Stromal cell of bone marrow (primary cell): ENCODE measurements at regions not wholly inside any gene's neighbourhood (a gene's known extent, or its start where the extent isn't known, plus 50 kb on each side); places are given as distances from the start of the nearest gene placed in this dataset.
"Not testable (repeated sequence)": the region's sequence is repeated elsewhere in the genome, so short reads cannot be mapped to it uniquely, and the experiment has no call there.

ENCODE experiments used
- DNase-seq: peaks from one replicate; pipeline ENCODE4 v3.0.0-alpha.2; 2012; ENCODE audit warnings: low read depth

GRCh38 chr13:111623743-111624505 is 303.5 kb downstream of the TEX29 start:
- DNase-seq, result no peak

DNA sequence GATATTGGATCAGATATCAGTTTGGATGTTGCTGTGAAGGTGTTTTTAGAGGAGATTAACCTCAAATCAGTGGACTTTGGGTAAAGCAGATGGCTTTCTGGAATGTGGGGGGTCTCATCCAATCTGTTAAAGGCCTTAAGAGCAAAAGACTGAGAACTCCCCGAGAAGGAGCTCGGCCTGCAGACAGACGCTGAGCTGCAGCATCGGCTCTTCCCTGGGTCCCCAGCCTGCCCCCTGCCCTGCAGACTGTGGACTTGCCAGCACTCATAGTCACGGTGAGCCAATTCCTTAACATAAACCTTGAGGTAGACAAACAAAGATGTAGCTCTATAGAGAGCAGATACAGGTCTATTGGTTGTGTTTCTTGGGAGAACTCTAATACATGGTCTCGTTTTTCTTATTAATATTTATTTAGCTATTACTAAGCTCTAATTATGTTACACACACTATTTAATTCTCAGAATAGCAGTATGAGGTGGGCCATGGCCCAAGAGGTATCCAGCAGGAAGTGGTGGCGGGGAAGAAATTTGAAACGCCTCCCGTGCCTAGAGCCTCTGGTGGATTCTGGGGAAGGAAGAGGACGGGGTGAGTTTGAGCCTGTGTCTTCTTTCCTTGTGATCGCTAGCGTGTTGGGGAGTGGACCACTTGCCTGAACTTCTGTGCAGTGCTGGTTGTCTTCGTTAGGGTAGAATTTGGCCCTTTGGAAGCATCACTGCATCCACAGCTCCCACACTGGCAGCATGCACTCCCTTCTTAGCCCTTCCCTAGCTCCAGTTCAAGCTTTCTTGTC is 305.3 kb downstream of the TEX29 start:
- no peak for DNase-seq

DNA sequence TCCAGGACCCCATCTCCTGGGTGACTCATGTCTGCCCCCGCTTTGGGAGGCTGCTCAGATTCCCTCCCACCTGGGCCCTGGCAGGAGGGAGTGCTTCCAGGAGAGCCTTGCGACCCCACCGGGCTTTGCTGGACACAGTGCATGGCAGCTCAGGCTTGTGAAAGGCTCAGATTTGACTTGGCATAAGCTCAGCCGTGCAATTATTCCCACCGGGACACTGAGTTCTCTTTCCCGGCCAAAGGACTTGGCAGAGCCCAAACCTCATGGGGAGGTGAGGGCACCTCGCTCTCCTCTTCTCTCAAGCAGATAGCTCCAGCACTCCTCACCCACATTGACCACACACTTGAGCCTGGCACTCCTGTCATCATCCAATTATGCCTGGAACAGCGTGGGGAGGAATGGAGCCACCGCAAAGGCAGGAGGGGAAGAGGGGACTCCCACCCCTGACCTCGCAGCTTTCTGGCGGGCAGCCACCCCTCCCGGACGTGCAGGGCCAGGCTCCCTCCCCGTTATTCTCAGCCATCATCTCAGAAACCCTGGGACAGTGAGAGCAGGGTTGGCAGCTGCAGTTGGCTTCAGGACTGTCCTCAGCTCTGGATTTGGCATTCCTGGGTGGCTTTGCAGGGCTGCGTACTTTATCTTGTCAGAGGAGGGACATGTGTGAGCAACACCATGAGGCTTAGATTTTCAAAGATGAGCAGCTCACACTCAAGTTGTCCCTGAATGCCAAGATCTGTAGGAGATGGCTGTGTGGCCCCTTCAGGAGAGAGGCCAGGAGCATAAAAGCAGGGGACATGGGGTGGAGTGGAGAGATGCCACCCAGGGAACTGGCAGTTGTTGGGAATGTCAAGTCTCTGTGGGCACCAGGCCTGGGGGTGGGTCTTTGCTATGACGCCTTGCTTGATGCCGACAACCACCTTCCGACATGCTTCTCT is 306.2 kb downstream of the TEX29 start:
- no peak for DNase-seq

DNA sequence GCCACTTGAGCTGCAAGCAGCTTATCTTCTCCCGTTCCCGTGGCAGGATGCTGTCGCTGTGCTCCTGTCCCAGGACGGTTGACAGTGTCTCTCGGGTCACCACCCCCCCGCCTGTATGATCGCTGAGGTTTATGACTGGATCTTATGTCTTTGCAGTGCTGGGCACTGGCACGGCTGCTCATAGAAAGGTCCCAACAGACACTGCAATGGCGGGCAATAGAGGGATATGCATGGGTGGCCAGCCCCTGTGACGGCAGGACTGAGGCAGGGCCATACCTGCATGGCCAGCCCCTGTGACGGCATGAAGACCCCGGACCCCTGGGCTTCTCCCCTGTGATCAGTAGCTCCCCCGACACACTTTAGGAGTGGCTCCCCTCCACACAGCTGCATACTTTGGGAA is 307.2 kb downstream of the TEX29 start:
- no peak for DNase-seq

GRCh38 chr13:111629016-111629415 is 308.6 kb downstream of the TEX29 start:
- no peak for DNase-seq

- DNase-seq, result no peak
Observed at GRCh38 chr13:111629457-111629856, 309.0 kb downstream of the TEX29 start.

- no peak for DNase-seq
Observed at GRCh38 chr13:111629926-111630325, 309.5 kb downstream of the TEX29 start.

GRCh38 chr13:111630406-111630805 is 310.0 kb downstream of the TEX29 start:
- DNase-seq, result no peak

GRCh38 chr13:111631271-111631670 is 310.8 kb downstream of the TEX29 start:
- DNase-seq, result not testable (repeated sequence)

- DNase-seq, result no peak
Observed at GRCh38 chr13:111632906-111633305, 312.5 kb downstream of the TEX29 start.

GRCh38 chr13:111633401-111633800 is 313.0 kb downstream of the TEX29 start:
- no peak for DNase-seq

DNA sequence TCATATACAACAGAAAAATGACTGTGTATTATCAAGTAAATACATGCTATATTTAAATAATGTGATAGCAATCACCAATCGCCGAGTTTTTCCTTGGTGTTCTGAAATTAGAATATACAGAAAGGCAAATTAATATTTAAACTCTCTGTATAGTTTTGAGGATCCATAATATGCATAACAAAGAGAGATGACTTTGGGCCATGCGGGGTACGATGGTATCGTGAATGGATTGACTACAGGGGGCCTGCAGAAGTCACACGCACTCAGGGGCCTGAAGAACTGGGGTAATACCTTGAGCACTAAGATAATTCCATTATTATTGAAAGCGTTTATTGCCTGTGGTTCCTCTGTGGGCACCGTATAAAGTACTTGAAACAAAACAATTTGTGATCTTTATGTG is 314.0 kb downstream of the TEX29 start:
- DNase-seq, result no peak

- no peak for DNase-seq
Observed at GRCh38 chr13:111636271-111636670, 315.8 kb downstream of the TEX29 start.

DNA sequence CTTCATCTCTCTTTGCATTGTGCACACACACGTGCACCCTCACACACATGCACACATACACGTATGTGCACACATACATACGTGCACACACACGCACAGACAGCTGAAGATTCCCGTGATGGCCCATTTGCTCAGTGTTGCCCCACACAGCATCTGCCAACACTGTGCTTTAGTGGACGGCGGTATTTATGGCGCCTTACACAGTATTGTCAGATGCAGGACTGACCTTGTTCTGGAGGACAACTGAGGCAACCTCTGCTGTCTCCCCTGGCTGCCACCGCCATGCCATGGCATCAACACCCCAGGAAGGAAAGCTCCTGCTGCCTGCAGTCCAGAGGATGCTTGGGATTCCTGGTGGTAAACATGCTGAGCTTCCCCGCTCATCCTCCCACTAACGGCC is 316.4 kb downstream of the TEX29 start:
- no peak for DNase-seq

DNA sequence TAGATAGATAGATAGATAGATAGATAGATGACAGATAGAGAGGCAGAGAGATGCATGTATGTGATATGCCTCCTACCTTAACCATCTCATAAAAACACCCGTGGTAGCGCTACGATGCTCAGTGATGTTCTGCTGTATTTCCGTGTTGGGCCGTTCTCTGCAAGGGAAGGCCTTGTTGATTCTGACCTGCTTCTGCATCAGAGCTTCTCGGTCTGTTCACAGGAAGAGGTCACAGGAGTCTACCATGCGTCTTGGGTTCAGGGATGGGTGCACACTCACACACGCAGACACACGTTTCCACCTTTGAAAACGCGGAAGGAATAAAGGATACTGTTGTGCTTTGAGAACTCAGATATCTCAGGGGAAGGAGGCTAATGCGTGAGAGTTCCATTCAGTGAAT is 316.9 kb downstream of the TEX29 start:
- no peak for DNase-seq

DNA sequence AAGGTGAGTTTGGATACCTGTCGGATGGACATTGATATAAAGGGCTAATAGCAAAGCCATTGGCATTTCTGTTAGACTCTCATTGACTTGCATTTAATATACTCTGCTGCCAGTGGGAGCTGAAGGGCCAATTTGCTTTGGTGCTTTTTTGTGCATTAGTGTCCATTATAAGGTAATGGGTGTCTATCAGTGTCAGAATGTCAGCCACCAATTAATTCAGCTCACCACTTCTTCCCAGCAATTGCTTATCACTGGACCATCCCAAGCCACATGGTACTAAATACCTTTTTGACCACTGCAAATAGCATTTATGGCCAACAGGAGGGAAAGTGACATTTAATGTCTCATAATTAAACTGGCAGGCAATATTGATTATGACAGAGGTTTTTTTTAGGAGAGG is 317.8 kb downstream of the TEX29 start:
- no peak for DNase-seq

- DNase-seq, result no peak
Observed at GRCh38 chr13:111639196-111639705, 318.8 kb downstream of the TEX29 start.

DNA sequence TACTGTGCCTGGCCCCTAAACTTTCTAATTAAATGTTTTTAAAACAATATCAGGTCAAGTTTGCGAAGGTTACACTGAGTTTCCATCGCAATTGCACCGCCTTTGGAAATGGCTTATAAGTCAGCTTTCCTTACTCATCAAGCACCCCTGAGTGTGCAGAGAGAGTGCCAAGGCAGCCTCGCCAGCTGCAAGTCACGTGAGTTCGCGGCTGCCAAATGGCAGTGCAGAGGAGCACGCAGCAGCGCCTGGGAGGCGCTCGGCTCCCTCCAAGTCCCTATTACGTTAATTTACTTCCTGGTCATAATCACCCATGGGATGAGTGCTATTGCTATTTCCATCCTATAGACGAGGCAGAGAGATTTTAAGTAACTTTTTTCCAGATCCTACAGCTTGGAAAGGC is 319.6 kb downstream of the TEX29 start:
- no peak for DNase-seq

GRCh38 chr13:111640476-111640875 is 320.0 kb downstream of the TEX29 start:
- no peak for DNase-seq

- no peak for DNase-seq
Observed at GRCh38 chr13:111642156-111642767, 321.8 kb downstream of the TEX29 start.

DNA sequence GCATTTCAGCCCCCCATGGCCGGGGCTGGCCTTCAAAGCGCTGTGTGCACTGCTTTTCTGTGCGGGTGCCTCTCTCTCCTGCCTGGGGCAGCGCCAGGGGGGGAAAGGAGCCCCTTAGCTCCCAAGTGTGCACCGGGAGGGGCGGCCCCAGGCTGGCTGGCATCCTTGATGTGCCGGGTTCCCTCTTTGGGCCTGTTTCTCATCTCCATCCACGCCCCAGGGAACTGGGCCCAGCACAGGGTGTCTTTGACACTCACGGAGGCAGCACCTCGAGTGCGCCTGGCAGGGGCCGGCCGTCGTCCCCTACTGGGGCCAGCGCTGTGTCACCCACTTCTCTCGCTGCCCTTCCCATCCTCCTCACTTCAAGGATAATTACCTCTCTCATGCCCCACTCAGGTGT is 324.3 kb downstream of the TEX29 start:
- no peak for DNase-seq

GRCh38 chr13:111645198-111645597 is 324.8 kb downstream of the TEX29 start:
- DNase-seq, result no peak
